ENCODE measurements at regions not wholly inside any gene's neighbourhood (a gene's known extent, or its start where the extent isn't known, plus 50 kb on each side); places are given as distances from the start of the nearest gene placed in this dataset.

DNA sequence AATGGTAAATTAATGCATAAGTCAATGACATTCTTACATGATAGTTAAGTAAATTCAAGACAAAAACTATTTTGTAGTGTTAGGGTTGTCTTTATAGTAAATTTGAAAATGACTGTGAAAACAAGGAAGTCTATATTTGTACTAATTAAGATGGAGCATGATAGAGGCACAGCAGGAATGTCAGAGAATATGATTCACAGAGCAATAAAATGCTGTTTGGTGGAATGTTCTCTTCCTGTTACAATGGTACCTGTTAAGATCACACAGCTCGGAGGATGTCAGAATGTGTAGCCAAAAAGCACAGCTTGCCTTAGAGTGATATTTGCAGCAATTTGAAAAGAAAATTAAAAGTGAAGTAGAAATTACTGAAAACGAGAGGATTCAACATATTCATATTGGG is 2339.7 kb upstream of the RAG2 start:
- ChIA-PET POLR2A (no interaction called here), CTCF (ENCODE audit: unreplicated experiment) (no interaction called here)
- H3K4me2 ChIP-seq (ENCODE audit: low read length), result no peak overlapping the region
- no peaks in the 10 kb centered on the region for H3K9me2 ChIP-seq (ENCODE audit: insufficient read depth, low read length)
- no peak for TF ChIP-seq CTCF (conservative IDR thresholded peaks at IDR 0.05; ENCODE audit: low read length)
- no peak for TF ChIP-seq EZH2phosphoT487 (IDR thresholded peaks at IDR 0.05; ENCODE audit: borderline replicate concordance, low read depth, low read length)
- no peak overlapping the region for H3K4me3 ChIP-seq (ENCODE audit: low read depth, low read length, poor library complexity, severe bottlenecking)
- no peak overlapping the region for H2AFZ ChIP-seq (ENCODE audit: low read length)
- DNase-seq (ENCODE audit: low spot score), result no peak
- intact Hi-C loops (cut with micrococcal nuclease; ENCODE audit: unreplicated experiment), result no loop called here
- H3K79me2 ChIP-seq (ENCODE audit: insufficient read depth, low read depth, low read length), result no peaks in the 10 kb centered on the region
- 0 out of 2 replicates have a peak, but pooled peaks cover 8% of the 10 kb centered on the region for H3K9me3 ChIP-seq (ENCODE audit: low read length)
- H4K20me1 ChIP-seq (ENCODE audit: insufficient read depth, low read length), result no peaks in the 10 kb centered on the region
- no peak overlapping the region for H3K27ac ChIP-seq (ENCODE audit: low read depth, low read length, poor library complexity, severe bottlenecking)
- no peaks in the 10 kb centered on the region for H3K4me1 ChIP-seq (ENCODE audit: insufficient read depth, low read length, poor library complexity, severe bottlenecking)
- no TSS peak for BruUV-seq (replicated peaks)
- H3K36me3 ChIP-seq (ENCODE audit: insufficient read depth, low read length), result no peaks in the 10 kb centered on the region

GRCh38 chr11:38935941-38936340 is 2337.9 kb upstream of the RAG2 start:
- CTCF ChIA-PET (ENCODE audit: unreplicated experiment), result no interaction called here
- Histone ChIP-seq H3K4me1 (ENCODE audit: insufficient read depth, low read length, poor library complexity, severe bottlenecking) (no peaks in the 10 kb centered on the region), H3K27ac (ENCODE audit: low read depth, low read length, poor library complexity, severe bottlenecking) (no peak overlapping the region), H3K9me3 (ENCODE audit: low read length) (peaks cover 8% of the 10 kb centered on the region; the same call in 1 of the 2 replicates), H3K9me2 (ENCODE audit: insufficient read depth, low read length) (no peaks in the 10 kb centered on the region), H2AFZ (ENCODE audit: low read length) (no peak overlapping the region), H3K4me3 (ENCODE audit: low read depth, low read length, poor library complexity, severe bottlenecking) (no peak overlapping the region), H3K36me3 (ENCODE audit: insufficient read depth, low read length) (no peaks in the 10 kb centered on the region), H4K20me1 (ENCODE audit: insufficient read depth, low read length) (no peaks in the 10 kb centered on the region), H3K4me2 (ENCODE audit: low read length) (no peak overlapping the region), H3K79me2 (ENCODE audit: insufficient read depth, low read depth, low read length) (no peaks in the 10 kb centered on the region)
- POLR2A ChIA-PET, result no interaction called here
- no peak for DNase-seq (ENCODE audit: low spot score)
- TF ChIP-seq CTCF (conservative IDR thresholded peaks at IDR 0.05; ENCODE audit: low read length) (no peak), EZH2phosphoT487 (IDR thresholded peaks at IDR 0.05; ENCODE audit: borderline replicate concordance, low read depth, low read length) (no peak)
- no TSS peak for BruUV-seq (replicated peaks)
- intact Hi-C loops (cut with micrococcal nuclease; ENCODE audit: unreplicated experiment), result no loop called here

GRCh38 chr11:38927993-38928392 is 2330.0 kb upstream of the RAG2 start:
- Histone ChIP-seq H3K27ac (ENCODE audit: low read depth, low read length, poor library complexity, severe bottlenecking) (no peak overlapping the region), H4K20me1 (ENCODE audit: insufficient read depth, low read length) (no peaks in the 10 kb centered on the region), H3K4me3 (ENCODE audit: low read depth, low read length, poor library complexity, severe bottlenecking) (no peak overlapping the region), H3K9me3 (ENCODE audit: low read length) (no peaks in the 10 kb centered on the region; the same call in 1 of the 2 replicates), H3K36me3 (ENCODE audit: insufficient read depth, low read length) (no peaks in the 10 kb centered on the region), H3K4me2 (ENCODE audit: low read length) (no peak overlapping the region), H3K4me1 (ENCODE audit: insufficient read depth, low read length, poor library complexity, severe bottlenecking) (no peaks in the 10 kb centered on the region), H3K79me2 (ENCODE audit: insufficient read depth, low read depth, low read length) (no peaks in the 10 kb centered on the region), H2AFZ (ENCODE audit: low read length) (no peak overlapping the region), H3K9me2 (ENCODE audit: insufficient read depth, low read length) (no peaks in the 10 kb centered on the region)
- intact Hi-C loops (cut with micrococcal nuclease; ENCODE audit: unreplicated experiment), result no loop called here
- no peak for TF ChIP-seq CTCF (conservative IDR thresholded peaks at IDR 0.05; ENCODE audit: low read length)
- TF ChIP-seq EZH2phosphoT487 (IDR thresholded peaks at IDR 0.05; ENCODE audit: borderline replicate concordance, low read depth, low read length), result no peak
- CTCF ChIA-PET (ENCODE audit: unreplicated experiment), result no interaction called here
- BruUV-seq (replicated peaks), result no TSS peak
- DNase-seq (ENCODE audit: low spot score), result no peak
- POLR2A ChIA-PET, result no interaction called here

Data from OCI-LY7 (cell line).